KBM-7 (cell line): ENCODE measurements at regions not wholly inside any gene's neighbourhood (a gene's known extent, or its start where the extent isn't known, plus 50 kb on each side); places are given as distances from the start of the nearest gene placed in this dataset.
A peak's percentile ranks its signal among the peaks of the same experiment; 100 is the strongest.

ENCODE experiments used
- DNase-seq: peaks from one replicate; pipeline ENCODE4 v3.0.0-alpha.2; 2015
- in situ Hi-C: fragments of 300-500 bp; cut with MboI; formaldehyde crosslinking; loops from 2 replicates; pipeline ENCODE4 v1.14.3; 2020; ENCODE audit warnings: low sequenced_read_pairs, low pct_unique_long_range_greater_than_20kb, mixed read lengths

GRCh38 chr13:48181482-48182145 lies 51.4 kb upstream of the ITM2B start:
- DNase-seq, result no peak
- in situ Hi-C loops, result no loop called here

GRCh38 chr13:48178126-48178525 lies 54.9 kb upstream of the ITM2B start:
- in situ Hi-C loops, result no loop called here
- no peak for DNase-seq

GRCh38 chr13:48176781-48177180 lies 56.2 kb upstream of the ITM2B start:
- in situ Hi-C loops, result no loop called here
- DNase-seq, result no peak

GRCh38 chr13:48175185-48175584 lies 57.8 kb upstream of the ITM2B start:
- in situ Hi-C loops, result no loop called here
- no peak for DNase-seq

GRCh38 chr13:48167866-48168265 lies 65.1 kb upstream of the ITM2B start:
- in situ Hi-C loops, result no loop called here
- DNase-seq, result no peak

GRCh38 chr13:48165727-48166126 lies 67.3 kb upstream of the ITM2B start:
- DNase-seq, result no peak
- in situ Hi-C loops, result no loop called here

GRCh38 chr13:48165063-48165462 lies 67.9 kb upstream of the ITM2B start:
- in situ Hi-C loops, result no loop called here
- no peak for DNase-seq

GRCh38 chr13:48163061-48163460 lies 68.2 kb upstream of the MED4 start:
- no peak for DNase-seq
- in situ Hi-C loops, result no loop called here

GRCh38 chr13:48162217-48162616 lies 67.3 kb upstream of the MED4 start:
- no peak for DNase-seq
- in situ Hi-C loops, result no loop called here

GRCh38 chr13:48161530-48162179 lies 66.8 kb upstream of the MED4 start:
- DNase-seq, result peak; percentile 80
- in situ Hi-C loops, result no loop called here

GRCh38 chr13:48160606-48161278 lies 65.8 kb upstream of the MED4 start:
- peak; percentile 32 for DNase-seq
- in situ Hi-C loops, result no loop called here

- no peak for DNase-seq
- in situ Hi-C loops, result no loop called here
Measured at GRCh38 chr13:48159826-48160225, 64.9 kb upstream of the MED4 start.

- DNase-seq, result no peak
- in situ Hi-C loops, result no loop called here
Measured at GRCh38 chr13:48159401-48159800, 64.5 kb upstream of the MED4 start.

- in situ Hi-C loops, result no loop called here
- DNase-seq, result no peak
Measured at GRCh38 chr13:48158915-48159314, 64.0 kb upstream of the MED4 start.

GRCh38 chr13:48158290-48158689 lies 63.4 kb upstream of the MED4 start:
- in situ Hi-C loops, result no loop called here
- DNase-seq, result peak; percentile 32

- in situ Hi-C loops, result no loop called here
- DNase-seq, result peak; percentile 69
Measured at GRCh38 chr13:48156466-48156865, 61.6 kb upstream of the MED4 start.

GRCh38 chr13:48155848-48156247 lies 60.9 kb upstream of the MED4 start:
- DNase-seq, result peak; percentile 85
- in situ Hi-C loops, result no loop called here

GRCh38 chr13:48154671-48155070 lies 59.8 kb upstream of the MED4 start:
- DNase-seq, result no peak
- in situ Hi-C loops, result no loop called here

GRCh38 chr13:48153186-48153585 lies 58.3 kb upstream of the MED4 start:
- in situ Hi-C loops, result no loop called here
- no peak for DNase-seq

- no peak for DNase-seq
- in situ Hi-C loops, result no loop called here
Measured at GRCh38 chr13:48151363-48152161, 56.7 kb upstream of the MED4 start.
